Lung (tissue), 11 donors: ENCODE measurements at regions not wholly inside any gene's neighbourhood (a gene's known extent, or its start where the extent isn't known, plus 50 kb on each side); places are given as distances from the start of the nearest gene placed in this dataset.

Experiments used
- ATAC-seq: fragments of 200-7000 bp; cut with Tn5 transposase; one replicate; pipeline ENCODE4 v1.9.1; 2020; ENCODE audit warnings: moderate number of reproducible peaks; ENCODE audit not compliant: insufficient read depth, low FRiP score
- DNase-seq, 3 donors: peaks; one replicate each; pipeline ENCODE4 v3.0.0-alpha.2; 2013 to 2017
- H3K27ac ChIP-seq, 2 donors: one replicate each; pipeline ENCODE4 v1.5.1; 2013; ENCODE audit warnings: mild to moderate bottlenecking in 2 of 2, moderate library complexity in 2 of 2, control low read depth in 1 of 2, inconsistent platforms in 1 of 2, low read depth in 1 of 2, low read length in 1 of 2
- H3K27me3 ChIP-seq, 3 donors: one replicate each; pipeline ENCODE4 v1.5.1; 2013; ENCODE audit warnings: low read length in 2 of 3; ENCODE audit not compliant: control insufficient read depth in 3 of 3, insufficient read depth in 3 of 3
- H3K36me3 ChIP-seq, 4 donors: one replicate each; pipeline ENCODE4 v1.5.1; 2013; ENCODE audit warnings: low read length in 4 of 4, mild to moderate bottlenecking in 1 of 4, moderate library complexity in 1 of 4; ENCODE audit not compliant: control insufficient read depth in 4 of 4, insufficient read depth in 4 of 4
- H3K4me1 ChIP-seq, 5 donors: one replicate each; pipeline ENCODE4 v1.5.1; 2013; ENCODE audit warnings: low read length in 5 of 5, mild to moderate bottlenecking in 2 of 5, moderate library complexity in 1 of 5; ENCODE audit not compliant: control insufficient read depth in 5 of 5, insufficient read depth in 5 of 5
- H3K4me3 ChIP-seq: one replicate; pipeline ENCODE4 v1.5.1; 2013; ENCODE audit warnings: mild to moderate bottlenecking, control low read depth, moderate library complexity
- H3K9ac ChIP-seq, 2 donors: one replicate each; pipeline ENCODE4 v1.5.1; 2013; ENCODE audit warnings: low read length in 2 of 2, control low read depth in 1 of 2; ENCODE audit not compliant: insufficient read depth in 1 of 2
- H3K9me3 ChIP-seq, 4 donors: one replicate each; pipeline ENCODE4 v1.5.1; 2013; ENCODE audit warnings: low read length in 3 of 4, mild to moderate bottlenecking in 1 of 4, moderate library complexity in 1 of 4; ENCODE audit not compliant: control insufficient read depth in 4 of 4, insufficient read depth in 3 of 4
- WGBS, 2 donors: extraction: QIAGEN DNeasy Blood & Tissue Kit; methylation state at CpG; one replicate each; pipeline ENCODE4 v1.1.7; 2013; 5-methylcytosine and 5-hydroxymethylcytosine counted together
- TF ChIP-seq, protein P1 (sequence below): IDR thresholded peaks from 2 replicates; pipeline ENCODE4 v1.5.1; 2012; ENCODE audit warnings: mild to moderate bottlenecking; ENCODE audit errors: control extremely low read depth, extremely low read depth
- donor health status: control.
- donor health status: control.
- donor health status: Bipolar disorder and iron deficiency.
- donor health status: healthy.
- donor health status: DM: yes; HTN: yes; CAD: no.

DNA sequence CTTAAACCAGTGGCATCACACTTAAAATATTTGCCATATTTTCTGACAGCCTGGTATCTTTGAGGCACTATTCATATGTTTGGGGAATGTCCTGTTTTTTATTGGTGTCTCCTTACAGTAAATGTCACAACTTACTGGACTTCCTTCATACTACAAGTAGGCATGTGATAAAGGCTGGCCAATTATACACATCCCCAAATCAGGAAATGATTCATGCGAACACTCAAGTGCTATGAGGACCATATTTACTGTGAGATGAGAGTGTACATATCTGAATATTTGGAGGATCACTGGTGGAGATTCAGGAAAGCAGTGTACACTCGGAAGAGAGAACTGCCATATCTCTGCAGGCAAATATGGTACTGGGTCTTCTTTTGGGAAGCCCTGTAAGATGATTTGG, 913.8 kb upstream of the CHORDC1 start:
- H3K9me3 ChIP-seq: no peaks in the 10 kb centered on the region
- H3K27me3 ChIP-seq: no peaks in the 10 kb centered on the region
- no peaks in the 10 kb centered on the region for H3K36me3 ChIP-seq
- H3K9ac ChIP-seq: no peak overlapping the region
- DNase-seq: no peak
- H3K27ac ChIP-seq: no peak overlapping the region
- TF ChIP-seq, protein P1, sequence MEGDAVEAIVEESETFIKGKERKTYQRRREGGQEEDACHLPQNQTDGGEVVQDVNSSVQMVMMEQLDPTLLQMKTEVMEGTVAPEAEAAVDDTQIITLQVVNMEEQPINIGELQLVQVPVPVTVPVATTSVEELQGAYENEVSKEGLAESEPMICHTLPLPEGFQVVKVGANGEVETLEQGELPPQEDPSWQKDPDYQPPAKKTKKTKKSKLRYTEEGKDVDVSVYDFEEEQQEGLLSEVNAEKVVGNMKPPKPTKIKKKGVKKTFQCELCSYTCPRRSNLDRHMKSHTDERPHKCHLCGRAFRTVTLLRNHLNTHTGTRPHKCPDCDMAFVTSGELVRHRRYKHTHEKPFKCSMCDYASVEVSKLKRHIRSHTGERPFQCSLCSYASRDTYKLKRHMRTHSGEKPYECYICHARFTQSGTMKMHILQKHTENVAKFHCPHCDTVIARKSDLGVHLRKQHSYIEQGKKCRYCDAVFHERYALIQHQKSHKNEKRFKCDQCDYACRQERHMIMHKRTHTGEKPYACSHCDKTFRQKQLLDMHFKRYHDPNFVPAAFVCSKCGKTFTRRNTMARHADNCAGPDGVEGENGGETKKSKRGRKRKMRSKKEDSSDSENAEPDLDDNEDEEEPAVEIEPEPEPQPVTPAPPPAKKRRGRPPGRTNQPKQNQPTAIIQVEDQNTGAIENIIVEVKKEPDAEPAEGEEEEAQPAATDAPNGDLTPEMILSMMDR: no peak
- H3K4me1 ChIP-seq: peaks cover 0 to 15% (median 0%) of the 10 kb centered on the region in 5 donors
- WGBS, 2 donors: 85% methylated on average over 2 of the region's 2 CpGs
- ATAC-seq: no peak
- H3K4me3 ChIP-seq: no peak overlapping the region

DNA sequence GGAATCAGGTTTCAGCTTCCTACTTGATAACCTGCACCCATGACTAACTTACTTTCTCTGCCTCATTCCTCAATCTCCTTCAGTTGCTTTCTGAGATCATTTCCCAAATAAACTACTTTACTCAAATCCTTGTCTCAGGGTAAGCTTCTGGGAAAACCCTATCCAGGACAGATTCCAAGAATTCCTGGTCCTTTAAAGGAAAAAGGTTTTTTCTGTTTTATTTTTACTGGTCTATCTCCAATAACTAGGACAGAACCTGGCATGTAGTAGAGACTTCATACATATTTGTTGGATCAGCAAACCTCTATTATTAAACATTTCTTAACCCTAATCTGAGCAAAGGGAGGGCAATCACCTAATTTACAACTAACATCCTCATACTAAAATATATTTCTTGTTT, 910.5 kb upstream of the CHORDC1 start:
- Histone ChIP-seq H3K4me1 (peaks cover 0 to 23% (median 0%) of the 10 kb centered on the region in 5 donors), H3K4me3 (no peak overlapping the region), H3K27me3 (no peaks in the 10 kb centered on the region), H3K9me3 (no peaks in the 10 kb centered on the region), H3K36me3 (no peaks in the 10 kb centered on the region), H3K9ac (no peak overlapping the region), H3K27ac (no peak overlapping the region)
- DNase-seq (peak in 2 of 3 donors; percentile 24 to 25), ATAC-seq (no peak)
- TF ChIP-seq, protein P1: no peak

DNA sequence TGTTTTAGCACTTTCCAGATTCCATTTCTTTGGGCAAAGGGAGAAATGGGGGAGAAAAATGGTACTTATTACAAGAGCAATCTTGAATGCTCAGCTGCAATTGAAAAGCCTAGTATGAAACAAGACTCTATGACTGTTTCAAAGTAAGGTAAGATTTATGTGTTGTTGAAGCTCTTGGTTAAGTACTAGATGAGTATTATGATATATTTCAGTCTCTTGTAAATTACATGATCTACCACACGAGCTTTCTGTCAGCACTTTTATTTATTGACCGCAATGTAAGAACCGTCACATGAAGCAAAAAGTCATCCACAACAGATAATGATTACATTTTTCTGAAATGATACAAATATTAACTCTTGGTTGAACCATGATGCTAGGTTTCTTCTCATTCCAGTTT, 906.7 kb upstream of the CHORDC1 start:
- Histone ChIP-seq H3K9me3 (no peaks in the 10 kb centered on the region), H3K27me3 (no peaks in the 10 kb centered on the region), H3K4me1 (peaks cover 0 to 23% (median 0%) of the 10 kb centered on the region in 5 donors), H3K27ac (no peak overlapping the region), H3K4me3 (no peak overlapping the region), H3K36me3 (no peaks in the 10 kb centered on the region), H3K9ac (no peak overlapping the region)
- 77 to 78% methylated on average over 3 of the region's 3 CpGs for WGBS, 2 donors
- DNase-seq (no peak), ATAC-seq (no peak)
- TF ChIP-seq, protein P1: no peak

DNA sequence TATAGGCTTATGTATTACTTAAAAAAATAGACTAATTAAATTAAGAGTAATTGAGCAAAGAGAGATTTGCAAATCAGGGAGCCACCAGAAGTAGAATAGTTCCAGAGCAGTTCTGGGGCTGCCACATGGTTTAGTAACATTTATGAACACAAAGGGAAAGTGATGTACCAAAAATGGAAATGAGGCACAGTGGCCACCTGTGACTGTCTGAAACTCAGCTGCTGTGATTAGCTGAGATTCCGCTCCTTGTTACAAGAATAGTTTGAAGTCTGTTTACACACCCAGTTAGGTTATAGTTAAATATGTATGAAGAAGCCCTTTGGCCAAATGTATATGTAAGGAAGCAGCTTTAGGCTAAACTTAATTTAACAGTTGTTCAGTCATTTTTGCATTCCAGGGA, 901.5 kb upstream of the CHORDC1 start:
- ATAC-seq (no peak), DNase-seq (no peak)
- TF ChIP-seq, protein P1: no peak
- no peak overlapping the region for H3K27ac ChIP-seq
- H3K9me3 ChIP-seq: no peaks in the 10 kb centered on the region
- H3K4me1 ChIP-seq: peaks cover 0 to 7% (median 0%) of the 10 kb centered on the region in 5 donors
- H3K36me3 ChIP-seq: no peaks in the 10 kb centered on the region
- H3K4me3 ChIP-seq: no peak overlapping the region
- H3K9ac ChIP-seq: no peak overlapping the region
- H3K27me3 ChIP-seq: no peaks in the 10 kb centered on the region
- WGBS, 2 donors: 97 to 100% methylated on average over 1 of the region's 1 CpG
